HEK293 (cell line): ENCODE measurements at regions not wholly inside any gene's neighbourhood (a gene's known extent, or its start where the extent isn't known, plus 50 kb on each side); places are given as distances from the start of the nearest gene placed in this dataset.

Source experiments
- CTCF ChIA-PET: fragments of 350-600 bp; formaldehyde crosslinking; extraction: SDS; loops from one replicate; lab custom pipeline; 2021; ENCODE audit warnings: antibody characterized with exemption; lab: Yijun Ruan, JAX
- POLR2A ChIA-PET: fragments of 300-600 bp; formaldehyde crosslinking; extraction: SDS; loops from one replicate; lab custom pipeline; 2020; ENCODE audit warnings: antibody characterized with exemption, inconsistent platforms; lab: Yijun Ruan, JAX
- H3K27ac ChIP-seq: fragments of 200-500 bp; sonication (Bioruptor generic); 2 replicates; pipeline ENCODE4 v1.5.1; 2014; ENCODE audit warnings: low read depth, low read length, control low read depth, inconsistent platforms; ENCODE audit errors: extremely low read depth
- H3K36me3 ChIP-seq, 2 experiments: fragments of 200-500 bp in 1 of 2; sonication (Bioruptor generic) in 1 of 2; 1 replicate in 1 of 2; 2 replicates in 1 of 2; pipeline ENCODE4 v1.5.1; 2014 to 2017; ENCODE audit warnings: inconsistent platforms in 2 of 2, low read length in 2 of 2; ENCODE audit not compliant: control insufficient read depth in 2 of 2, insufficient read depth in 1 of 2
- H3K4me1 ChIP-seq: fragments of 200-500 bp; sonication (Bioruptor generic); 2 replicates; pipeline ENCODE4 v1.5.1; 2014; ENCODE audit warnings: mild to moderate bottlenecking, low read length, inconsistent platforms; ENCODE audit not compliant: control insufficient read depth, insufficient read depth
- H3K4me3 ChIP-seq: 2 replicates; pipeline ENCODE4 v1.5.1; 2011; ENCODE audit warnings: low read depth, mild to moderate bottlenecking, control low read depth, low read length, moderate library complexity
- H3K9me3 ChIP-seq: fragments of 200-500 bp; sonication (Bioruptor generic); 2 replicates; pipeline ENCODE4 v1.5.1; 2014; ENCODE audit warnings: low read depth, low read length, inconsistent platforms; ENCODE audit not compliant: control insufficient read depth, insufficient read depth
- ATF2 ChIP-seq: fragments of 450-650 bp; formaldehyde crosslinking; IDR thresholded peaks from 2 replicates; pipeline ENCODE4 v1.5.1; 2016; ENCODE audit warnings: missing biosample characterization, missing genetic modification characterization, low read depth
- GLI2 ChIP-seq: fragments of 450-650 bp; formaldehyde crosslinking; IDR thresholded peaks from 2 replicates; pipeline ENCODE4; 2017; ENCODE audit warnings: missing biosample characterization, missing genetic modification characterization, low read depth, borderline replicate concordance
- GLIS2 ChIP-seq: fragments of 450-650 bp; formaldehyde crosslinking; IDR thresholded peaks from 2 replicates; pipeline ENCODE4 v1.5.1; 2016; ENCODE audit warnings: missing biosample characterization, missing genetic modification characterization
- INSM2 ChIP-seq: fragments of 450-650 bp; formaldehyde crosslinking; IDR thresholded peaks from 2 replicates; pipeline ENCODE4 v1.5.1; 2016; ENCODE audit warnings: missing biosample characterization, missing genetic modification characterization
- SP7 ChIP-seq: fragments of 450-650 bp; formaldehyde crosslinking; IDR thresholded peaks from 2 replicates; pipeline ENCODE4 v1.5.1; 2016; ENCODE audit warnings: missing biosample characterization, missing genetic modification characterization
- TCF7L2 ChIP-seq: IDR thresholded peaks from 2 replicates; pipeline ENCODE4 v1.6.1; 2011; ENCODE audit warnings: low read depth, mild to moderate bottlenecking, inconsistent platforms, low read length, moderate library complexity, borderline replicate concordance
- ZBTB49 ChIP-seq: fragments of 450-650 bp; formaldehyde crosslinking; IDR thresholded peaks from 2 replicates; pipeline ENCODE4 v1.5.1; 2016; ENCODE audit warnings: missing biosample characterization, missing genetic modification characterization, low read depth
- ZFP3 ChIP-seq: fragments of 450-650 bp; formaldehyde crosslinking; IDR thresholded peaks from 2 replicates; pipeline ENCODE4 v1.5.1; 2016; ENCODE audit warnings: low read depth, missing biosample characterization, missing genetic modification characterization
- ZNF2 ChIP-seq: fragments of 450-650 bp; formaldehyde crosslinking; IDR thresholded peaks from 2 replicates; pipeline ENCODE4 v1.5.1; 2016; ENCODE audit warnings: missing biosample characterization, missing genetic modification characterization
- ZNF311 ChIP-seq: fragments of 450-650 bp; formaldehyde crosslinking; IDR thresholded peaks from 2 replicates; pipeline ENCODE4 v1.5.1; 2017; ENCODE audit warnings: missing biosample characterization, missing genetic modification characterization, borderline replicate concordance
- ZNF391 ChIP-seq: fragments of 450-650 bp; formaldehyde crosslinking; IDR thresholded peaks from 2 replicates; pipeline ENCODE4 v1.5.1; 2016; ENCODE audit warnings: low read depth, missing biosample characterization, missing genetic modification characterization, borderline replicate concordance
- ZNF658 ChIP-seq: fragments of 450-650 bp; formaldehyde crosslinking; IDR thresholded peaks from 2 replicates; pipeline ENCODE4; 2016; ENCODE audit warnings: missing biosample characterization, missing genetic modification characterization
- ZNF76 ChIP-seq: fragments of 450-650 bp; formaldehyde crosslinking; IDR thresholded peaks from 2 replicates; pipeline ENCODE4; 2016; ENCODE audit warnings: low read depth, missing biosample characterization, missing genetic modification characterization, borderline replicate concordance
- ZSCAN16 ChIP-seq: fragments of 450-650 bp; formaldehyde crosslinking; IDR thresholded peaks from 2 replicates; pipeline ENCODE4 v1.5.1; 2016; ENCODE audit warnings: missing biosample characterization, missing genetic modification characterization
- ZSCAN5A ChIP-seq: fragments of 450-650 bp; formaldehyde crosslinking; IDR thresholded peaks from 2 replicates; pipeline ENCODE4 v1.5.1; 2016; ENCODE audit warnings: missing biosample characterization, missing genetic modification characterization

- ChIA-PET POLR2A (no interaction called here), CTCF (no interaction called here)
- TF ChIP-seq INSM2: no peak
- no peak for TF ChIP-seq TCF7L2
- no peak for TF ChIP-seq ZNF658 (tag by site-specific recombination)
- no peak for TF ChIP-seq ZSCAN5A (tag by site-specific recombination)
- TF ChIP-seq ZNF391 (tag by site-specific recombination): no peak
- TF ChIP-seq ZFP3 (tag by site-specific recombination): no peak
- no peak for TF ChIP-seq ZSCAN16 (tag by site-specific recombination)
- TF ChIP-seq GLIS2 (tag by site-specific recombination): no peak
- no peak for TF ChIP-seq ZNF2 (tag by site-specific recombination)
- TF ChIP-seq ZNF76 (tag by site-specific recombination): no peak
- no peak for TF ChIP-seq ATF2 (tag by site-specific recombination)
- no peak for TF ChIP-seq GLI2
- no peak for TF ChIP-seq SP7 (tag by site-specific recombination)
- H3K4me3 ChIP-seq: no peak overlapping the region
- no peak overlapping the region for H3K27ac ChIP-seq
- no peaks in the 10 kb centered on the region for H3K4me1 ChIP-seq
- no peaks in the 10 kb centered on the region for H3K36me3 ChIP-seq
- no peaks in the 10 kb centered on the region for H3K9me3 ChIP-seq
Observed at GRCh38 chr5:172586125-172587060, 54.7 kb upstream of the NEURL1B start.

- POLR2A ChIA-PET: no interaction called here
- CTCF ChIA-PET: no interaction called here
Observed at GRCh38 chr5:172585114-172585513, 55.9 kb upstream of the NEURL1B start.

More at GRCh38 chr5:172585114-172585513, 55.9 kb upstream of the NEURL1B start:
- Histone ChIP-seq H3K4me3 (no peak overlapping the region), H3K9me3 (no peaks in the 10 kb centered on the region), H3K4me1 (no peaks in the 10 kb centered on the region), H3K27ac (no peak overlapping the region), H3K36me3 (no peaks in the 10 kb centered on the region)
- TF ChIP-seq ZNF311 (tag by site-specific recombination) (no peak), ZBTB49 (no peak)
